ENCODE measurements at regions not wholly inside any gene's neighbourhood (a gene's known extent, or its start where the extent isn't known, plus 50 kb on each side); places are given as distances from the start of the nearest gene placed in this dataset.

- DNase-seq: no peak
Measured at GRCh38 chr10:70939441-70940003, 51.2 kb upstream of the PCBD1 start.

- DNase-seq: peak; percentile 9
Measured at GRCh38 chr10:70940834-70941568, 52.6 kb upstream of the PCBD1 start.

GRCh38 chr10:70942125-70942524 lies 53.8 kb upstream of the PCBD1 start:
- no peak for DNase-seq

GRCh38 chr10:70942725-70943124 lies 54.4 kb upstream of the PCBD1 start:
- DNase-seq: no peak

- DNase-seq: no peak
Measured at GRCh38 chr10:70943249-70943648, 54.9 kb upstream of the PCBD1 start.

GRCh38 chr10:70943841-70944466 lies 55.6 kb upstream of the PCBD1 start:
- no peak for DNase-seq

GRCh38 chr10:70950037-70950436 lies 61.7 kb upstream of the PCBD1 start:
- DNase-seq: no peak

GRCh38 chr10:70950801-70951200 lies 62.4 kb upstream of the PCBD1 start:
- no peak for DNase-seq

GRCh38 chr10:70952401-70952800 lies 64.0 kb upstream of the PCBD1 start:
- no peak for DNase-seq

GRCh38 chr10:70952921-70953320 lies 64.6 kb upstream of the PCBD1 start:
- no peak for DNase-seq

- no peak for DNase-seq
Measured at GRCh38 chr10:70954381-70955176, 66.2 kb upstream of the PCBD1 start.

- no peak for DNase-seq
Measured at GRCh38 chr10:70956029-70956759, 67.8 kb upstream of the PCBD1 start.

- no peak for DNase-seq
Measured at GRCh38 chr10:70958396-70958795, 70.0 kb upstream of the PCBD1 start.

GRCh38 chr10:70960316-70960715 lies 72.0 kb upstream of the PCBD1 start:
- DNase-seq: no peak

GRCh38 chr10:70960783-70961570 lies 72.6 kb upstream of the PCBD1 start:
- DNase-seq: no peak

GRCh38 chr10:70962686-70963085 lies 74.3 kb upstream of the PCBD1 start:
- no peak for DNase-seq

- DNase-seq: no peak
Measured at GRCh38 chr10:70963271-70963670, 74.9 kb upstream of the PCBD1 start.

- no peak for DNase-seq
Measured at GRCh38 chr10:70964245-70964644, 75.9 kb upstream of the PCBD1 start.

GRCh38 chr10:70964881-70965280 lies 76.5 kb upstream of the PCBD1 start:
- no peak for DNase-seq

GRCh38 chr10:70965566-70965965 lies 77.2 kb upstream of the PCBD1 start:
- DNase-seq: no peak

GRCh38 chr10:70966646-70967553 lies 78.5 kb upstream of the PCBD1 start:
- DNase-seq: no peak
